Thymus (tissue), 11 donors: ENCODE measurements at regions not wholly inside any gene's neighbourhood (a gene's known extent, or its start where the extent isn't known, plus 50 kb on each side); places are given as distances from the start of the nearest gene placed in this dataset.

Experiments used
- DNase-seq, 9 donors: peaks; one replicate each; pipeline ENCODE4 v3.0.0-alpha.2; 2013; ENCODE audit warnings: low spot score in 9 of 9, low read depth in 6 of 9, missing footprints in 1 of 9
- H3K27ac ChIP-seq, 2 donors: one replicate each; pipeline ENCODE4 v1.5.1; 2013; ENCODE audit warnings: control low read depth in 1 of 2, low read depth in 1 of 2, low read length in 1 of 2, mild to moderate bottlenecking in 1 of 2, moderate library complexity in 1 of 2
- H3K27me3 ChIP-seq, 2 donors: one replicate each; pipeline ENCODE4 v1.5.1; 2013; ENCODE audit warnings: low read length in 1 of 2; ENCODE audit not compliant: control insufficient read depth in 2 of 2, insufficient read depth in 1 of 2
- H3K36me3 ChIP-seq, 2 donors: one replicate each; pipeline ENCODE4 v1.5.1; 2013; ENCODE audit warnings: low read length in 1 of 2, mild to moderate bottlenecking in 1 of 2, moderate library complexity in 1 of 2; ENCODE audit not compliant: control insufficient read depth in 2 of 2, insufficient read depth in 2 of 2
- H3K4me1 ChIP-seq, 2 donors: one replicate each; pipeline ENCODE4 v1.5.1; 2013; ENCODE audit warnings: low read length in 2 of 2; ENCODE audit not compliant: control insufficient read depth in 2 of 2, insufficient read depth in 2 of 2
- H3K4me3 ChIP-seq, 2 donors: one replicate each; pipeline ENCODE4 v1.5.1; 2013; ENCODE audit warnings: low read length in 2 of 2, control low read depth in 1 of 2, mild to moderate bottlenecking in 1 of 2
- H3K9me3 ChIP-seq, 2 donors: one replicate each; pipeline ENCODE4 v1.5.1; 2013; ENCODE audit warnings: low read length in 1 of 2, mild to moderate bottlenecking in 1 of 2; ENCODE audit not compliant: control insufficient read depth in 2 of 2, insufficient read depth in 1 of 2
- WGBS: extraction: QIAGEN DNeasy Blood & Tissue Kit; methylation state at CpG from one replicate; pipeline ENCODE4 v1.1.7; 2013; 5-methylcytosine and 5-hydroxymethylcytosine counted together
- donor health status: healthy.

DNA sequence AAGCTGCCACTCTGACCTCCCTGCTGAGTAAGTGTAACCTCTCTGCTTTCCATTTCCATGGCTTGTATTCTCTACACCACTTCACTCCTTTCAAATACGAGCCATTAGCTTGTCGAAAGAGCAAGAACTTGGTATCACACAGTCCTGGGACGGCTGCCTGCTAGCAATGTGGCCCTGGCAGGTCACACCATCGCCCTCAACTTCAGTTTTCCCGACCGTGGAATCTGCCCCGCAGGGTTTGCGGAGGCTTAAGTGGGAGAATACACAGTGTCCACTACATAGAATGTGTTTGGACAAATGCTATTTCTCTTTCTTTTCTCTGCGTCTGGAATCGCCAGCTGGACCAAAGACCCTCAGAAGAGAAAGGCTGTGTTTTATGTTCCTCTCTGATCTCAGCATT lies 78.6 kb upstream of the STOX2 start:
- Histone ChIP-seq H3K27me3 (no peaks in the 10 kb centered on the region), H3K27ac (no peak overlapping the region), H3K4me1 (no peaks in the 10 kb centered on the region), H3K36me3 (no peaks in the 10 kb centered on the region), H3K9me3 (no peaks in the 10 kb centered on the region), H3K4me3 (no peak overlapping the region)
- DNase-seq: no peak
- WGBS: 97% methylated on average over 10 of the region's 10 CpGs

GRCh38 chr4:183828125-183828524 lies 77.0 kb upstream of the STOX2 start:
- no peaks in the 10 kb centered on the region for H3K4me1 ChIP-seq
- no peak overlapping the region for H3K27ac ChIP-seq
- H3K36me3 ChIP-seq: no peaks in the 10 kb centered on the region
- no peaks in the 10 kb centered on the region for H3K9me3 ChIP-seq
- DNase-seq: peak in 1 of 9 donors; percentile 27
- 86% methylated on average over 6 of the region's 6 CpGs for WGBS
- no peaks in the 10 kb centered on the region for H3K27me3 ChIP-seq
- no peak overlapping the region for H3K4me3 ChIP-seq

- 92% methylated on average over 3 of the region's 3 CpGs for WGBS
- Histone ChIP-seq H3K27ac (no peak overlapping the region), H3K4me1 (no peaks in the 10 kb centered on the region), H3K27me3 (no peaks in the 10 kb centered on the region), H3K36me3 (no peaks in the 10 kb centered on the region), H3K4me3 (no peak overlapping the region), H3K9me3 (no peaks in the 10 kb centered on the region)
- no peak for DNase-seq
Observed at GRCh38 chr4:183828839-183829238, 76.3 kb upstream of the STOX2 start.

GRCh38 chr4:183830438-183830985 lies 74.6 kb upstream of the STOX2 start:
- WGBS: 63% methylated on average over 2 of the region's 2 CpGs
- no peaks in the 10 kb centered on the region for H3K27me3 ChIP-seq
- no peaks in the 10 kb centered on the region for H3K4me1 ChIP-seq
- no peak overlapping the region for H3K4me3 ChIP-seq
- no peak for DNase-seq
- H3K9me3 ChIP-seq: no peaks in the 10 kb centered on the region
- no peaks in the 10 kb centered on the region for H3K36me3 ChIP-seq
- H3K27ac ChIP-seq: peak overlapping the region in 1 of 2 donors; percentile 11

- Histone ChIP-seq H3K27ac (peak overlapping the region in 1 of 2 donors; percentile 11), H3K36me3 (no peaks in the 10 kb centered on the region), H3K9me3 (no peaks in the 10 kb centered on the region), H3K4me1 (no peaks in the 10 kb centered on the region), H3K4me3 (no peak overlapping the region), H3K27me3 (no peaks in the 10 kb centered on the region)
- 66% methylated on average over 9 of the region's 9 CpGs for WGBS
- DNase-seq: no peak
Observed at GRCh38 chr4:183831026-183831446, 74.1 kb upstream of the STOX2 start.

DNA sequence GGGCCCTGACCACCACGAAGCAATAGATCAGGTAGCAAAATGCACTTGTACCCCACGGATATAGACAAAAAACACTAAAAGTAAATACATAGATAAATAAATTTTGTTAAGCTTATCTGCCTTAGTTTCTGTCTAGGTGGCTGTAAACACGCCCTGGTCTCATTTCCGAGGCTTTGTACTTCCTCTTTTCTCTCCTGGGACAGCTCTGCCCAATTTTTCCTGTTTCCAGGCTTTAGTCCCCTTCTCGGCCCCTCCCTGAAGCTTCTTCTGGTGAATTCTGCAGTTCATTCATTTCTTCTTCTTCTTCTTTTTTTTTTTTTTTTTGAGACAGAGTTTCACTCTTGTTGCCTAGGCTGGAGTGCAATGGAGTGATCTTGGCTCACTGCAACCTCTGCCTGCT lies 73.4 kb upstream of the STOX2 start:
- Histone ChIP-seq H3K4me1 (no peaks in the 10 kb centered on the region), H3K4me3 (no peak overlapping the region), H3K27ac (no peak overlapping the region), H3K36me3 (no peaks in the 10 kb centered on the region), H3K27me3 (no peaks in the 10 kb centered on the region), H3K9me3 (no peaks in the 10 kb centered on the region)
- WGBS: 10% methylated on average over 5 of the region's 5 CpGs
- DNase-seq: no peak

DNA sequence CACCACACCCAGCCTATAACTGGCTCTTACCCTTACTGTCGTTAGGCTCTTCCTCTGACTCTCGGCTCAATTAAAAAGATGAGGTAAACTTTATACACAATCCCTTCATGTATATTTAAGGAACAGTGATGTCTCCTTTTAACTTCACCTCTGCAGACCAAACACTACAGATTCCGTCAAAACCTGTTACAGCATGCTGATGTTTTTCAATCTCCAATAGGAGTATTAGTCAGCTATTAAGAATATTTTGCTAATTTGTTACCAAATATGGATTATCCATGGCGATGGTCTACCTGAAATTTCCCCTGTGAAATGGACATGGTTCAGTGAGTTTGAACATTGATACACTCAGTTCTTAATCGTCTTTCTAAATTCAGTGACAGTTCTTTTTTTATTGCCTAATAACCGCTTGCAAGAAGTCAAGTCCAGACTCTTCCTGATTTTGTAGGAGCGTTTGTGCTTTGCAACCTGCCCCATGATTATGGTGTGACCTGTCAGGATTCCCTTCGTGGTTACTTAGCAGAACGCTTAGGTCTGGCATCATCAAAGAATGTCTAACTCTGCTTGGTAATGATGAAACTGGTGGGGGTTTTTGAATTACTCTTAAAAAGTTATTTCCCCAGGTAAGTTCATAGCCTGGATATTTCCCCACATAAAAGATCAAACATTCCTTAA lies 72.2 kb upstream of the STOX2 start:
- WGBS: 86% methylated on average over 9 of the region's 9 CpGs
- H3K4me1 ChIP-seq: no peaks in the 10 kb centered on the region
- no peak overlapping the region for H3K4me3 ChIP-seq
- H3K36me3 ChIP-seq: no peaks in the 10 kb centered on the region
- no peaks in the 10 kb centered on the region for H3K9me3 ChIP-seq
- no peaks in the 10 kb centered on the region for H3K27me3 ChIP-seq
- no peak overlapping the region for H3K27ac ChIP-seq
- no peak for DNase-seq

- H3K4me1 ChIP-seq: no peaks in the 10 kb centered on the region
- H3K9me3 ChIP-seq: no peaks in the 10 kb centered on the region
- no peak overlapping the region for H3K4me3 ChIP-seq
- H3K27me3 ChIP-seq: no peaks in the 10 kb centered on the region
- 89% methylated on average over 9 of the region's 9 CpGs for WGBS
- H3K27ac ChIP-seq: no peak overlapping the region
- no peak for DNase-seq
- no peaks in the 10 kb centered on the region for H3K36me3 ChIP-seq
Observed at GRCh38 chr4:183834252-183834651, 70.9 kb upstream of the STOX2 start.

DNA sequence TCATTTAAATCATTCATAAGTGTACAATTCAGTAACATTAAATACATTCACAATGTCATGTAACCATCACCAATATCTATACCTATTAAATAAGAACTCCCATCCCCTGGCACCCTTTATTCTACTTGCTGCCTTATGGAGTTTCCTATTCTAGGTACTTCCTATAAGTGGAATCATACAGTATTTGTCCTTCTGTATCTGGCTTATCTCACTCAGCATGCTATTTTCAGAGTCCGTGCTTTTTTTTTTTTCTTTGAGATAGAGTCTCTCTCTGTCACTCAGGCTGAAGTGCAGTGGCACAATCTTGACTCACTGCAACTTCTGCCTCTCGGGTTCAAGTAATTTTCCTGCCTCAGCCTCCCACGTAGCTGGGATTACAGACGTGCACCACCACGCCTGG lies 67.9 kb upstream of the STOX2 start:
- no peaks in the 10 kb centered on the region for H3K36me3 ChIP-seq
- H3K4me3 ChIP-seq: no peak overlapping the region
- no peak overlapping the region for H3K27ac ChIP-seq
- H3K27me3 ChIP-seq: no peaks in the 10 kb centered on the region
- WGBS: 91% methylated on average over 5 of the region's 5 CpGs
- DNase-seq: no peak
- H3K9me3 ChIP-seq: no peaks in the 10 kb centered on the region
- no peaks in the 10 kb centered on the region for H3K4me1 ChIP-seq
